ENCODE measurements at regions not wholly inside any gene's neighbourhood (a gene's known extent, or its start where the extent isn't known, plus 50 kb on each side); places are given as distances from the start of the nearest gene placed in this dataset.

DNA sequence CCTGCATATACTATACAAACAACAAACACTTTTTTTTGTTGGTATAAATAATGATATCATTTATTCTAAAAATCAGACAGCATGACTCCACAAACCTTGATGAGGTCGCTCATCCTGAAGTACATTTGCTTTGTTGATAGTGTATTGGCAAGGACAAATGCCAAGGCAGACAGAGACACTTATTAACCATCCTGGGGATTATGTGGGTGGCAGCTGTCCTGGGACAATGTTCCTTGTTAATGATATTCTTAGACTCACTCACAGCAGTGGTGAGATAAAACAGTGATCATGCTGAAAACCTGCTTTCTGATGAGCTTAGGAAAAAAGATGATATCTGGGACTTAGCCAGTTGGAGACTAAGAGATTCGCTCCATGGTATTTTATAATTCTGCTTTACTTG is 85.4 kb upstream of the OGFRL1 start:
- in situ Hi-C loops (cut with HindIII; ENCODE audit: low pct_unique_long_range_greater_than_20kb, low sequenced_read_pairs): no loop called here
- H3K4me3 ChIP-seq (ENCODE audit: low read depth in 2 of 2, low read length in 2 of 2): no peak overlapping the region
- ATAC-seq: no peak
- intact Hi-C loops (cut with micrococcal nuclease; ENCODE audit: unreplicated experiment): no loop called here
- no peak for DNase-seq (ENCODE audit: low read depth, low spot score)
- no peaks in the 10 kb centered on the region for H3K36me3 ChIP-seq (ENCODE audit: control insufficient read depth, insufficient read depth, low read length)
- no peak for TF ChIP-seq TCF7L2 (IDR thresholded peaks at IDR 0.05; ENCODE audit: low read depth, low read length)
- no peak for TF ChIP-seq REST (IDR thresholded peaks at IDR 0.05; ENCODE audit: insufficient read depth in 1 of 2, low read depth in 2 of 2, low read length in 1 of 2)
- no peak for TF ChIP-seq POLR2AphosphoS5 (IDR thresholded peaks at IDR 0.05; ENCODE audit: low read depth, low read length)
- TF ChIP-seq CTCF (IDR thresholded peaks at IDR 0.05): no peak
- TF ChIP-seq SIN3A (IDR thresholded peaks at IDR 0.05; ENCODE audit: borderline replicate concordance, insufficient read depth, low read depth, low read length): no peak
- BruUV-seq (replicated peaks): no TSS peak
- no peaks in the 10 kb centered on the region for H3K9me3 ChIP-seq (ENCODE audit: control insufficient read depth, insufficient read depth, low read depth, low read length)
- H3K4me1 ChIP-seq (ENCODE audit: control insufficient read depth, insufficient read depth, low read length): no peaks in the 10 kb centered on the region
- POLR2A ChIA-PET: no interaction called here
- no peaks in the 10 kb centered on the region; the same call in 1 of the 2 replicates for H3K27me3 ChIP-seq (ENCODE audit: control insufficient read depth, insufficient read depth, low read length)
- CTCF ChIA-PET: interaction anchor here (0.6 kb wide), 1 partner anchor 133 kb away, joined by 3 read pairs; no protein-coding TSS in a partner anchor
- H3K27ac ChIP-seq (ENCODE audit: low read length): no peak overlapping the region

- no TSS peak for BruUV-seq (replicated peaks)
- ATAC-seq (no peak), DNase-seq (ENCODE audit: low read depth, low spot score) (no peak)
- H3K36me3 ChIP-seq (ENCODE audit: control insufficient read depth, insufficient read depth, low read length): no peaks in the 10 kb centered on the region
- no peaks in the 10 kb centered on the region for H3K9me3 ChIP-seq (ENCODE audit: control insufficient read depth, insufficient read depth, low read depth, low read length)
- no peaks in the 10 kb centered on the region for H3K4me1 ChIP-seq (ENCODE audit: control insufficient read depth, insufficient read depth, low read length)
- no peak overlapping the region for H3K27ac ChIP-seq (ENCODE audit: low read length)
- in situ Hi-C loops (cut with HindIII; ENCODE audit: low pct_unique_long_range_greater_than_20kb, low sequenced_read_pairs): no loop called here
- H3K27me3 ChIP-seq (ENCODE audit: control insufficient read depth, insufficient read depth, low read length): no peaks in the 10 kb centered on the region; the same call in 1 of the 2 replicates
- ChIA-PET POLR2A (no interaction called here), CTCF (no interaction called here)
- intact Hi-C loops (cut with micrococcal nuclease; ENCODE audit: unreplicated experiment): no loop called here
- no peak overlapping the region for H3K4me3 ChIP-seq (ENCODE audit: low read depth in 2 of 2, low read length in 2 of 2)
- TF ChIP-seq CTCF (IDR thresholded peaks at IDR 0.05): no peak
- TF ChIP-seq REST (IDR thresholded peaks at IDR 0.05; ENCODE audit: insufficient read depth in 1 of 2, low read depth in 2 of 2, low read length in 1 of 2): no peak
- no peak for TF ChIP-seq SIN3A (IDR thresholded peaks at IDR 0.05; ENCODE audit: borderline replicate concordance, insufficient read depth, low read depth, low read length)
Measured at GRCh38 chr6:71204741-71205140, 83.9 kb upstream of the OGFRL1 start.
